ENCODE measurements at regions not wholly inside any gene's neighbourhood (a gene's known extent, or its start where the extent isn't known, plus 50 kb on each side); places are given as distances from the start of the nearest gene placed in this dataset.
"Not testable (repeated sequence)": the region's sequence is repeated elsewhere in the genome, so short reads cannot be mapped to it uniquely, and the experiment has no call there.

- H3K27me3 ChIP-seq (ENCODE audit: insufficient read depth, low read length), result peaks cover 2% of the 10 kb centered on the region
- H2AFZ ChIP-seq (ENCODE audit: low read length), result no peak overlapping the region
- H3K4me1 ChIP-seq (ENCODE audit: insufficient read depth, low read length), result no peaks in the 10 kb centered on the region
- no peak for TF ChIP-seq CTCF (IDR thresholded peaks at IDR 0.05; ENCODE audit: extremely low read depth, low read depth, low read length)
- no peaks in the 10 kb centered on the region for H3K36me3 ChIP-seq (ENCODE audit: insufficient read depth, low read length)
- H4K20me1 ChIP-seq (ENCODE audit: insufficient read depth, low read length), result no peaks in the 10 kb centered on the region
- H3K4me2 ChIP-seq (ENCODE audit: insufficient read depth, low read length), result no peak overlapping the region
- H3K4me3 ChIP-seq (ENCODE audit: insufficient read depth, low read length), result no peak overlapping the region
- no peak overlapping the region for H3K27ac ChIP-seq (ENCODE audit: low read depth, low read length)
- no peaks in the 10 kb centered on the region for H3K9me3 ChIP-seq (ENCODE audit: low read depth, low read length)
- DNase-seq (ENCODE audit: insufficient read length, low spot score, missing footprints), result no peak
- H3K79me2 ChIP-seq (ENCODE audit: insufficient read depth, low read length), result no peaks in the 10 kb centered on the region
Measured at GRCh38 chr2:128513116-128513960, 194.7 kb upstream of the HS6ST1 start.

GRCh38 chr2:128513961-128514283, 195.3 kb upstream of the HS6ST1 start:
- Histone ChIP-seq H3K79me2 (ENCODE audit: insufficient read depth, low read length) (no peaks in the 10 kb centered on the region), H3K4me3 (ENCODE audit: insufficient read depth, low read length) (no peak overlapping the region), H3K27ac (ENCODE audit: low read depth, low read length) (no peak overlapping the region), H3K4me2 (ENCODE audit: insufficient read depth, low read length) (no peak overlapping the region), H4K20me1 (ENCODE audit: insufficient read depth, low read length) (no peaks in the 10 kb centered on the region), H3K4me1 (ENCODE audit: insufficient read depth, low read length) (no peaks in the 10 kb centered on the region), H3K27me3 (ENCODE audit: insufficient read depth, low read length) (peaks cover 2% of the 10 kb centered on the region), H3K36me3 (ENCODE audit: insufficient read depth, low read length) (no peaks in the 10 kb centered on the region), H3K9me3 (ENCODE audit: low read depth, low read length) (no peaks in the 10 kb centered on the region), H2AFZ (ENCODE audit: low read length) (no peak overlapping the region)
- DNase-seq (ENCODE audit: insufficient read length, low spot score, missing footprints), result no peak
- TF ChIP-seq CTCF (IDR thresholded peaks at IDR 0.05; ENCODE audit: extremely low read depth, low read depth, low read length), result no peak

- no peaks in the 10 kb centered on the region for H3K79me2 ChIP-seq (ENCODE audit: insufficient read depth, low read length)
- H2AFZ ChIP-seq (ENCODE audit: low read length), result no peak overlapping the region
- H3K4me1 ChIP-seq (ENCODE audit: insufficient read depth, low read length), result no peaks in the 10 kb centered on the region
- no peaks in the 10 kb centered on the region for H3K36me3 ChIP-seq (ENCODE audit: insufficient read depth, low read length)
- H3K4me2 ChIP-seq (ENCODE audit: insufficient read depth, low read length), result no peak overlapping the region
- no peak overlapping the region for H3K4me3 ChIP-seq (ENCODE audit: insufficient read depth, low read length)
- H3K27ac ChIP-seq (ENCODE audit: low read depth, low read length), result no peak overlapping the region
- H3K9me3 ChIP-seq (ENCODE audit: low read depth, low read length), result no peaks in the 10 kb centered on the region
- no peak for TF ChIP-seq CTCF (IDR thresholded peaks at IDR 0.05; ENCODE audit: extremely low read depth, low read depth, low read length)
- no peaks in the 10 kb centered on the region for H4K20me1 ChIP-seq (ENCODE audit: insufficient read depth, low read length)
- H3K27me3 ChIP-seq (ENCODE audit: insufficient read depth, low read length), result peaks cover 2% of the 10 kb centered on the region
- no peak for DNase-seq (ENCODE audit: insufficient read length, low spot score, missing footprints)
Measured at GRCh38 chr2:128514555-128514955, 195.9 kb upstream of the HS6ST1 start.

GRCh38 chr2:128516938-128517337, 198.3 kb upstream of the HS6ST1 start:
- H3K4me2 ChIP-seq (ENCODE audit: insufficient read depth, low read length), result no peak overlapping the region
- H4K20me1 ChIP-seq (ENCODE audit: insufficient read depth, low read length), result no peaks in the 10 kb centered on the region
- no peaks in the 10 kb centered on the region for H3K9me3 ChIP-seq (ENCODE audit: low read depth, low read length)
- no peak overlapping the region for H3K27ac ChIP-seq (ENCODE audit: low read depth, low read length)
- H3K27me3 ChIP-seq (ENCODE audit: insufficient read depth, low read length), result peaks cover 2% of the 10 kb centered on the region
- no peak overlapping the region for H3K4me3 ChIP-seq (ENCODE audit: insufficient read depth, low read length)
- H2AFZ ChIP-seq (ENCODE audit: low read length), result no peak overlapping the region
- no peaks in the 10 kb centered on the region for H3K79me2 ChIP-seq (ENCODE audit: insufficient read depth, low read length)
- no peaks in the 10 kb centered on the region for H3K36me3 ChIP-seq (ENCODE audit: insufficient read depth, low read length)
- H3K4me1 ChIP-seq (ENCODE audit: insufficient read depth, low read length), result no peaks in the 10 kb centered on the region
- TF ChIP-seq CTCF (IDR thresholded peaks at IDR 0.05; ENCODE audit: extremely low read depth, low read depth, low read length), result no peak
- DNase-seq (ENCODE audit: insufficient read length, low spot score, missing footprints), result no peak

GRCh38 chr2:128519028-128519427, 200.4 kb upstream of the HS6ST1 start:
- not testable (repeated sequence) for H3K4me2 ChIP-seq (ENCODE audit: insufficient read depth, low read length); H4K20me1 ChIP-seq (ENCODE audit: insufficient read depth, low read length); H3K9me3 ChIP-seq (ENCODE audit: low read depth, low read length); H3K79me2 ChIP-seq (ENCODE audit: insufficient read depth, low read length); H3K36me3 ChIP-seq (ENCODE audit: insufficient read depth, low read length); H2AFZ ChIP-seq (ENCODE audit: low read length); H3K27me3 ChIP-seq (ENCODE audit: insufficient read depth, low read length); H3K4me3 ChIP-seq (ENCODE audit: insufficient read depth, low read length); H3K27ac ChIP-seq (ENCODE audit: low read depth, low read length); DNase-seq (ENCODE audit: insufficient read length, low spot score, missing footprints); H3K4me1 ChIP-seq (ENCODE audit: insufficient read depth, low read length)
